CD4-positive, alpha-beta T cell treated with Interleukin-12 subunit alpha and Interleukin-12 subunit beta, for 1 hour (primary cell): ENCODE measurements at regions not wholly inside any gene's neighbourhood (a gene's known extent, or its start where the extent isn't known, plus 50 kb on each side); places are given as distances from the start of the nearest gene placed in this dataset.

ENCODE experiments used
- DNase-seq: peaks from one replicate; pipeline ENCODE4 v3.0.0-alpha.2; 2020

DNA sequence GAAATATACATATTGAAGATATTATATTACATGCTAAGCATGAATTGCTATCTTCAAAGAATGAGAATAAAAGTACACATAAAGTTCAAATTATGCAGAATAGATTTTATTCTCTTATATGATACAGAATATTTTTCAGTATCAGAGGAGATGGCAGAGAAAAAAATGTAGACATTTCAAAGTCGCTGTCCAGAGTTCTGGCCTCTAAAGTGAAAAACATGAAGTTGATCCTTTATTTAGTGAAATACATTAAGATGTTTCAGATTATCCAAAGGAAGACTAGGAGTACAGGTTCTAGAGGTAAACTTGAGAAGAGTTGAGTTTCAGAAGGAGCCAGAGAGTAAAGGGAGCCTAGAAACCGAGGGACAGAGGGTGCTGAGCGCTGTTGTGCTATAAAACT is 303.6 kb downstream of the UTP18 start:
- DNase-seq, result no peak

- no peak for DNase-seq
Observed at GRCh38 chr17:51572115-51572514, 311.8 kb downstream of the UTP18 start.
